ENCODE measurements at regions not wholly inside any gene's neighbourhood (a gene's known extent, or its start where the extent isn't known, plus 50 kb on each side); places are given as distances from the start of the nearest gene placed in this dataset.

DNA sequence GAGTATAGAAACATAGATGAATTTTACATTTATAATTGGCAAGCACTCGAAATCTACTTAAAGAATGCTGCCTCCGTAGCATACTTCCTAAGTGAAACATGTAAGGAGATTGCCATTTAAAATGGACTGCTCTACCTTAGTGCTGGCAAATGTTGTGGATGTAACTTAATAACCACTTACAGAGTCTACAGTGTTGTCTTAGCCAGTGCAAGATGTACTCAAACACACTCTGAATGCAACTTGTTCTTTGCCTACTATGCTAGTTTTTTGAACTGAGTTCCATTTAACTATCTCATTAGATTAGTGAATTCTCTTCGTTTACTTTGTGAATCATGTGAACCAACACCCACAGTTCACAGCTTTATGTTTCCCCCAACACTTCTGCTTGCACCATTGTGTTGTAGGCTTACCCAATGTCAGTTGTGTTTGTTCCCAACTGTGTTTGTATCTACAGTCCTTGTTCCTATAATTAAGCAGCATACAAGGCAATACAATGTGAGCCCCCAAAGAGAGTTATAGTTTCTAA is 345.5 kb upstream of the LYPLAL1 start:
- no peaks in the 10 kb centered on the region for H3K27me3 ChIP-seq (ENCODE audit: control insufficient read depth in 2 of 2, insufficient read depth in 2 of 2, low read length in 2 of 2)
- TF ChIP-seq, protein P1, sequence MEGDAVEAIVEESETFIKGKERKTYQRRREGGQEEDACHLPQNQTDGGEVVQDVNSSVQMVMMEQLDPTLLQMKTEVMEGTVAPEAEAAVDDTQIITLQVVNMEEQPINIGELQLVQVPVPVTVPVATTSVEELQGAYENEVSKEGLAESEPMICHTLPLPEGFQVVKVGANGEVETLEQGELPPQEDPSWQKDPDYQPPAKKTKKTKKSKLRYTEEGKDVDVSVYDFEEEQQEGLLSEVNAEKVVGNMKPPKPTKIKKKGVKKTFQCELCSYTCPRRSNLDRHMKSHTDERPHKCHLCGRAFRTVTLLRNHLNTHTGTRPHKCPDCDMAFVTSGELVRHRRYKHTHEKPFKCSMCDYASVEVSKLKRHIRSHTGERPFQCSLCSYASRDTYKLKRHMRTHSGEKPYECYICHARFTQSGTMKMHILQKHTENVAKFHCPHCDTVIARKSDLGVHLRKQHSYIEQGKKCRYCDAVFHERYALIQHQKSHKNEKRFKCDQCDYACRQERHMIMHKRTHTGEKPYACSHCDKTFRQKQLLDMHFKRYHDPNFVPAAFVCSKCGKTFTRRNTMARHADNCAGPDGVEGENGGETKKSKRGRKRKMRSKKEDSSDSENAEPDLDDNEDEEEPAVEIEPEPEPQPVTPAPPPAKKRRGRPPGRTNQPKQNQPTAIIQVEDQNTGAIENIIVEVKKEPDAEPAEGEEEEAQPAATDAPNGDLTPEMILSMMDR (IDR thresholded peaks at IDR 0.05), result no peak
- no peak overlapping the region for H3K4me2 ChIP-seq (replicated peaks; ENCODE audit: extremely low read depth, low read length, poor library complexity, severe bottlenecking)
- H3K4me3 ChIP-seq (replicated peaks in 1 of 3; ENCODE audit: low read depth in 2 of 3, low read length in 3 of 3), result no peak overlapping the region
- H3K9me3 Mint-ChIP-seq, result peaks cover 0 to 2% (median 0%) of the 10 kb centered on the region in 7 donors
- no peaks in the 10 kb centered on the region for H3K9me3 ChIP-seq (replicated peaks in 1 of 2; ENCODE audit: control insufficient read depth in 1 of 2, insufficient read depth in 1 of 2, low read length in 2 of 2)
- H3K4me3 Mint-ChIP-seq, result no peak overlapping the region
- no peaks in the 10 kb centered on the region for H3K4me1 Mint-ChIP-seq
- no peaks in the 10 kb centered on the region for H4K20me1 ChIP-seq (ENCODE audit: insufficient read depth, low read length)
- H3K9ac ChIP-seq (ENCODE audit: insufficient read depth, low read length, poor library complexity, severe bottlenecking), result no peak overlapping the region
- H3K4me1 ChIP-seq (ENCODE audit: control insufficient read depth in 1 of 2, insufficient read depth in 2 of 2, low read length in 2 of 2), result no peaks in the 10 kb centered on the region
- no CpG with 5 or more reads among the region's 3 CpGs for WGBS (ENCODE audit: insufficient coverage)
- intact Hi-C loops (cut with micrococcal nuclease), result no loop called here
- H3K36me3 Mint-ChIP-seq, result no peaks in the 10 kb centered on the region
- H3K27me3 Mint-ChIP-seq (ENCODE audit: low read depth in 3 of 3), result peaks cover 0 to 1% (median 0%) of the 10 kb centered on the region in 3 donors
- DNase-seq, result no peak
- no peak overlapping the region for H3K27ac ChIP-seq (ENCODE audit: low read depth in 1 of 2, low read length in 2 of 2)
- no peaks in the 10 kb centered on the region for H3K79me2 ChIP-seq (ENCODE audit: insufficient read depth, low read length)
- no peak overlapping the region for H2AFZ ChIP-seq (ENCODE audit: insufficient read depth, low read depth, low read length, poor library complexity, severe bottlenecking)
- H3K36me3 ChIP-seq (replicated peaks in 1 of 2; ENCODE audit: control insufficient read depth in 1 of 2, insufficient read depth in 2 of 2, low read length in 2 of 2), result no peaks in the 10 kb centered on the region
- H3K27ac Mint-ChIP-seq, result no peak overlapping the region

GRCh38 chr1:218829097-218829496 is 344.6 kb upstream of the LYPLAL1 start:
- no CpG with 5 or more reads among the region's 3 CpGs for WGBS (ENCODE audit: insufficient coverage)
- Mint-ChIP-seq H3K36me3 (no peaks in the 10 kb centered on the region), H3K27me3 (ENCODE audit: low read depth in 3 of 3) (peaks cover 0 to 1% (median 0%) of the 10 kb centered on the region in 3 donors), H3K9me3 (peaks cover 0 to 2% (median 0%) of the 10 kb centered on the region in 7 donors), H3K4me1 (no peaks in the 10 kb centered on the region), H3K4me3 (no peak overlapping the region), H3K27ac (no peak overlapping the region)
- H3K27ac ChIP-seq (ENCODE audit: low read depth in 1 of 2, low read length in 2 of 2), result no peak overlapping the region
- no peak overlapping the region for H3K4me3 ChIP-seq (replicated peaks in 1 of 3; ENCODE audit: low read depth in 2 of 3, low read length in 3 of 3)
- no peak for DNase-seq
- no peak overlapping the region for H2AFZ ChIP-seq (ENCODE audit: insufficient read depth, low read depth, low read length, poor library complexity, severe bottlenecking)
- no peak overlapping the region for H3K4me2 ChIP-seq (replicated peaks; ENCODE audit: extremely low read depth, low read length, poor library complexity, severe bottlenecking)
- H3K9me3 ChIP-seq (replicated peaks in 1 of 2; ENCODE audit: control insufficient read depth in 1 of 2, insufficient read depth in 1 of 2, low read length in 2 of 2), result no peaks in the 10 kb centered on the region
- H4K20me1 ChIP-seq (ENCODE audit: insufficient read depth, low read length), result no peaks in the 10 kb centered on the region
- intact Hi-C loops (cut with micrococcal nuclease), result no loop called here
- H3K9ac ChIP-seq (ENCODE audit: insufficient read depth, low read length, poor library complexity, severe bottlenecking), result no peak overlapping the region
- H3K79me2 ChIP-seq (ENCODE audit: insufficient read depth, low read length), result no peaks in the 10 kb centered on the region
- H3K27me3 ChIP-seq (ENCODE audit: control insufficient read depth in 2 of 2, insufficient read depth in 2 of 2, low read length in 2 of 2), result no peaks in the 10 kb centered on the region
- H3K4me1 ChIP-seq (ENCODE audit: control insufficient read depth in 1 of 2, insufficient read depth in 2 of 2, low read length in 2 of 2), result no peaks in the 10 kb centered on the region
- TF ChIP-seq, protein P1 (IDR thresholded peaks at IDR 0.05), result no peak
- no peaks in the 10 kb centered on the region for H3K36me3 ChIP-seq (replicated peaks in 1 of 2; ENCODE audit: control insufficient read depth in 1 of 2, insufficient read depth in 2 of 2, low read length in 2 of 2)
